Karpas-422 (cell line): ENCODE measurements at regions not wholly inside any gene's neighbourhood (a gene's known extent, or its start where the extent isn't known, plus 50 kb on each side); places are given as distances from the start of the nearest gene placed in this dataset.

Experiments used
- DNase-seq: peaks from one replicate; pipeline ENCODE4 v3.0.0-alpha.2; 2015
- H2AFZ ChIP-seq: fragments of 200-600 bp; sonication (generic); 2 replicates; pipeline ENCODE4 v1.6.1; 2014; ENCODE audit warnings: antibody characterized with exemption, low read length, mixed read lengths
- H3K27ac ChIP-seq: fragments of 200-600 bp; sonication (generic); 2 replicates; pipeline ENCODE4 v1.5.1; 2014; ENCODE audit warnings: mild to moderate bottlenecking, low read length, moderate library complexity
- H3K27me3 ChIP-seq: fragments of 200-600 bp; sonication (generic); 2 replicates; pipeline ENCODE4 v1.6.1; 2014; ENCODE audit warnings: low read length, mixed read lengths
- H3K36me3 ChIP-seq: fragments of 200-600 bp; sonication (generic); 2 replicates; pipeline ENCODE4 v1.6.1; 2014; ENCODE audit warnings: low read length, mixed read lengths; ENCODE audit not compliant: insufficient read depth
- H3K4me1 ChIP-seq: fragments of 200-600 bp; sonication (generic); 2 replicates; pipeline ENCODE4 v1.6.1; 2014; ENCODE audit warnings: mild to moderate bottlenecking, low read length, mixed read lengths
- H3K4me2 ChIP-seq: fragments of 200-600 bp; sonication (generic); 2 replicates; pipeline ENCODE4 v1.6.1; 2014; ENCODE audit warnings: low read length, low read depth, mild to moderate bottlenecking; ENCODE audit not compliant: poor library complexity, severe bottlenecking
- H3K4me3 ChIP-seq: fragments of 200-600 bp; sonication (generic); 2 replicates; pipeline ENCODE4 v1.5.1; 2014; ENCODE audit warnings: mild to moderate bottlenecking, antibody characterized with exemption, low read length, mixed read lengths
- H3K79me2 ChIP-seq: fragments of 200-600 bp; sonication (generic); 2 replicates; pipeline ENCODE4 v1.6.1; 2014; ENCODE audit warnings: mild to moderate bottlenecking, low read length, mixed read lengths
- H3K9ac ChIP-seq: fragments of 200-600 bp; sonication (generic); 2 replicates; pipeline ENCODE4 v1.6.0; 2014; ENCODE audit warnings: low read length
- H3K9me2 ChIP-seq: fragments of 200-600 bp; sonication (generic), shearing (Covaris generic); replicated peaks from 2 replicates; pipeline ENCODE4 v1.6.0; 2014; ENCODE audit warnings: mild to moderate bottlenecking, low read length, moderate library complexity; ENCODE audit not compliant: insufficient read depth
- H3K9me3 ChIP-seq: fragments of 300-700, 200-600 bp; sonication (generic); 2 replicates; pipeline ENCODE4 v1.6.1; 2014; ENCODE audit warnings: low read length, mixed read lengths
- H4K20me1 ChIP-seq: fragments of 200-600 bp; sonication (generic); 2 replicates; pipeline ENCODE4 v1.6.1; 2014; ENCODE audit warnings: mild to moderate bottlenecking, antibody characterized with exemption, low read length, low read depth; ENCODE audit not compliant: insufficient read depth

- Histone ChIP-seq H3K27me3 (no peaks in the 10 kb centered on the region), H4K20me1 (no peaks in the 10 kb centered on the region), H3K9me3 (no peaks in the 10 kb centered on the region; the same call in 1 of the 2 replicates), H3K4me1 (no peaks in the 10 kb centered on the region), H3K27ac (no peak overlapping the region), H3K4me2 (no peak overlapping the region), H3K9ac (no peak overlapping the region), H3K79me2 (no peaks in the 10 kb centered on the region), H2AFZ (no peak overlapping the region), H3K36me3 (peaks cover 56% of the 10 kb centered on the region), H3K9me2 (no peaks in the 10 kb centered on the region), H3K4me3 (no peak overlapping the region)
- no peak for DNase-seq
Observed at GRCh38 chr19:5214371-5214770, 126.2 kb downstream of the PTPRS start.

- no peak overlapping the region for H2AFZ ChIP-seq
- no peaks in the 10 kb centered on the region for H3K79me2 ChIP-seq
- H3K9me2 ChIP-seq = no peaks in the 10 kb centered on the region
- H3K36me3 ChIP-seq = peaks cover 52% of the 10 kb centered on the region
- H3K27ac ChIP-seq = no peak overlapping the region
- no peaks in the 10 kb centered on the region; the same call in 1 of the 2 replicates for H3K9me3 ChIP-seq
- H3K27me3 ChIP-seq = no peaks in the 10 kb centered on the region
- no peaks in the 10 kb centered on the region for H4K20me1 ChIP-seq
- no peak overlapping the region for H3K4me2 ChIP-seq
- no peaks in the 10 kb centered on the region for H3K4me1 ChIP-seq
- no peak for DNase-seq
- H3K4me3 ChIP-seq = no peak overlapping the region
- no peak overlapping the region for H3K9ac ChIP-seq
Observed at GRCh38 chr19:5213667-5214066, 126.9 kb downstream of the PTPRS start.

GRCh38 chr19:5212101-5212500 is 128.5 kb downstream of the PTPRS start:
- Histone ChIP-seq H3K36me3 (peaks cover 40% of the 10 kb centered on the region), H3K79me2 (no peaks in the 10 kb centered on the region), H4K20me1 (no peaks in the 10 kb centered on the region), H3K4me3 (no peak overlapping the region), H3K9ac (no peak overlapping the region), H3K4me2 (no peak overlapping the region), H3K27ac (no peak overlapping the region), H2AFZ (no peak overlapping the region), H3K27me3 (no peaks in the 10 kb centered on the region), H3K9me3 (no peaks in the 10 kb centered on the region; the same call in 1 of the 2 replicates), H3K4me1 (no peaks in the 10 kb centered on the region), H3K9me2 (no peaks in the 10 kb centered on the region)
- DNase-seq = no peak

- no peak overlapping the region for H3K4me2 ChIP-seq
- no peak overlapping the region for H2AFZ ChIP-seq
- no peaks in the 10 kb centered on the region for H3K4me1 ChIP-seq
- no peak overlapping the region for H3K27ac ChIP-seq
- no peaks in the 10 kb centered on the region for H4K20me1 ChIP-seq
- no peak overlapping the region for H3K4me3 ChIP-seq
- H3K9me3 ChIP-seq = no peaks in the 10 kb centered on the region; the same call in 1 of the 2 replicates
- peaks cover 38% of the 10 kb centered on the region for H3K36me3 ChIP-seq
- no peaks in the 10 kb centered on the region for H3K9me2 ChIP-seq
- no peak overlapping the region for H3K9ac ChIP-seq
- H3K79me2 ChIP-seq = no peaks in the 10 kb centered on the region
- no peaks in the 10 kb centered on the region for H3K27me3 ChIP-seq
- DNase-seq = no peak
Observed at GRCh38 chr19:5211217-5211822, 129.3 kb downstream of the PTPRS start.

GRCh38 chr19:5210556-5210955 is 130.1 kb downstream of the PTPRS start:
- H3K27ac ChIP-seq = no peak overlapping the region

GRCh38 chr19:5207806-5208205 is 132.8 kb downstream of the PTPRS start:
- H2AFZ ChIP-seq = no peak overlapping the region
- H3K79me2 ChIP-seq = no peaks in the 10 kb centered on the region
- no peak overlapping the region for H3K4me2 ChIP-seq
- no peak for DNase-seq
- H4K20me1 ChIP-seq = no peaks in the 10 kb centered on the region
- no peak overlapping the region for H3K9ac ChIP-seq
- H3K36me3 ChIP-seq = peaks cover 17% of the 10 kb centered on the region
- no peak overlapping the region for H3K4me3 ChIP-seq
- H3K9me2 ChIP-seq = no peaks in the 10 kb centered on the region
- H3K27me3 ChIP-seq = no peaks in the 10 kb centered on the region
- no peaks in the 10 kb centered on the region; the same call in 1 of the 2 replicates for H3K9me3 ChIP-seq
- H3K4me1 ChIP-seq = no peaks in the 10 kb centered on the region
- H3K27ac ChIP-seq = no peak overlapping the region

More at GRCh38 chr19:5210556-5210955, 130.1 kb downstream of the PTPRS start:
- Histone ChIP-seq H3K9me2 (no peaks in the 10 kb centered on the region), H3K36me3 (peaks cover 37% of the 10 kb centered on the region), H3K9me3 (no peaks in the 10 kb centered on the region; the same call in 1 of the 2 replicates), H4K20me1 (no peaks in the 10 kb centered on the region), H3K9ac (no peak overlapping the region), H3K4me2 (no peak overlapping the region), H3K4me1 (no peaks in the 10 kb centered on the region), H3K79me2 (no peaks in the 10 kb centered on the region), H3K4me3 (no peak overlapping the region), H2AFZ (no peak overlapping the region), H3K27me3 (no peaks in the 10 kb centered on the region)
- DNase-seq = no peak

- no peaks in the 10 kb centered on the region for H3K4me1 ChIP-seq
- no peak overlapping the region for H3K4me3 ChIP-seq
- no peaks in the 10 kb centered on the region for H3K79me2 ChIP-seq
- peaks cover 13% of the 10 kb centered on the region for H3K36me3 ChIP-seq
- no peak overlapping the region for H2AFZ ChIP-seq
- no peak overlapping the region for H3K9ac ChIP-seq
- no peak for DNase-seq
- no peaks in the 10 kb centered on the region for H3K27me3 ChIP-seq
- H3K9me3 ChIP-seq = peaks cover 2% of the 10 kb centered on the region; the same call in 1 of the 2 replicates
- H3K27ac ChIP-seq = no peak overlapping the region
- H3K4me2 ChIP-seq = no peak overlapping the region
- no peaks in the 10 kb centered on the region for H4K20me1 ChIP-seq
- no peaks in the 10 kb centered on the region for H3K9me2 ChIP-seq
Observed at GRCh38 chr19:5206751-5207075, 133.9 kb downstream of the PTPRS start.

GRCh38 chr19:5205937-5206750 is 134.5 kb downstream of the PTPRS start:
- H3K27me3 ChIP-seq = no peaks in the 10 kb centered on the region
- H3K4me2 ChIP-seq = no peak overlapping the region
- H3K9me2 ChIP-seq = no peaks in the 10 kb centered on the region
- no peaks in the 10 kb centered on the region for H3K79me2 ChIP-seq
- H3K4me1 ChIP-seq = no peaks in the 10 kb centered on the region
- H3K27ac ChIP-seq = no peak overlapping the region
- H2AFZ ChIP-seq = no peak overlapping the region
- no peaks in the 10 kb centered on the region for H4K20me1 ChIP-seq
- no peak overlapping the region for H3K9ac ChIP-seq
- no peak overlapping the region for H3K4me3 ChIP-seq
- DNase-seq = no peak
- peaks cover 7% of the 10 kb centered on the region for H3K36me3 ChIP-seq
- H3K9me3 ChIP-seq = peaks cover 2% of the 10 kb centered on the region; the same call in 1 of the 2 replicates
